ENCODE measurements at regions not wholly inside any gene's neighbourhood (a gene's known extent, or its start where the extent isn't known, plus 50 kb on each side); places are given as distances from the start of the nearest gene placed in this dataset.

GRCh38 chr1:195744256-195744655 is 864.0 kb downstream of the KCNT2 start:
- TF ChIP-seq, protein P1, sequence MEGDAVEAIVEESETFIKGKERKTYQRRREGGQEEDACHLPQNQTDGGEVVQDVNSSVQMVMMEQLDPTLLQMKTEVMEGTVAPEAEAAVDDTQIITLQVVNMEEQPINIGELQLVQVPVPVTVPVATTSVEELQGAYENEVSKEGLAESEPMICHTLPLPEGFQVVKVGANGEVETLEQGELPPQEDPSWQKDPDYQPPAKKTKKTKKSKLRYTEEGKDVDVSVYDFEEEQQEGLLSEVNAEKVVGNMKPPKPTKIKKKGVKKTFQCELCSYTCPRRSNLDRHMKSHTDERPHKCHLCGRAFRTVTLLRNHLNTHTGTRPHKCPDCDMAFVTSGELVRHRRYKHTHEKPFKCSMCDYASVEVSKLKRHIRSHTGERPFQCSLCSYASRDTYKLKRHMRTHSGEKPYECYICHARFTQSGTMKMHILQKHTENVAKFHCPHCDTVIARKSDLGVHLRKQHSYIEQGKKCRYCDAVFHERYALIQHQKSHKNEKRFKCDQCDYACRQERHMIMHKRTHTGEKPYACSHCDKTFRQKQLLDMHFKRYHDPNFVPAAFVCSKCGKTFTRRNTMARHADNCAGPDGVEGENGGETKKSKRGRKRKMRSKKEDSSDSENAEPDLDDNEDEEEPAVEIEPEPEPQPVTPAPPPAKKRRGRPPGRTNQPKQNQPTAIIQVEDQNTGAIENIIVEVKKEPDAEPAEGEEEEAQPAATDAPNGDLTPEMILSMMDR (IDR thresholded peaks at IDR 0.05; ENCODE audit: borderline replicate concordance, extremely low read depth, low read length, poor library complexity, severe bottlenecking): no peak
- no peak for TF ChIP-seq EZH2 (IDR thresholded peaks at IDR 0.05; ENCODE audit: borderline replicate concordance, low read depth, low read length, severe bottlenecking)
